HEK293T (cell line): ENCODE measurements at regions not wholly inside any gene's neighbourhood (a gene's known extent, or its start where the extent isn't known, plus 50 kb on each side); places are given as distances from the start of the nearest gene placed in this dataset.

Source experiments
- BHLHE40 ChIP-seq: fragments of 450-650 bp; IDR thresholded peaks from 2 replicates; pipeline ENCODE4 v1.6.1; 2016; ENCODE audit warnings: mild to moderate bottlenecking, moderate library complexity, borderline replicate concordance
- CTBP1 ChIP-seq: fragments of 450-650 bp; IDR thresholded peaks from 2 replicates; pipeline ENCODE4 v1.6.1; 2016; ENCODE audit warnings: borderline replicate concordance
- FOXA1 ChIP-seq: fragments of 450-650 bp; IDR thresholded peaks from 2 replicates; pipeline ENCODE4 v1.6.1; 2016; ENCODE audit warnings: mild to moderate bottlenecking
- FOXK2 ChIP-seq: fragments of 450-650 bp; IDR thresholded peaks from 2 replicates; pipeline ENCODE4 v1.6.1; 2016; ENCODE audit warnings: mild to moderate bottlenecking
- FOXM1 ChIP-seq: fragments of 450-650 bp; IDR thresholded peaks from 2 replicates; pipeline ENCODE4 v1.6.1; 2017; ENCODE audit warnings: mild to moderate bottlenecking, borderline replicate concordance
- HDGF ChIP-seq: fragments of 450-650 bp; IDR thresholded peaks from 2 replicates; pipeline ENCODE4 v1.6.1; 2017; ENCODE audit warnings: antibody characterized with exemption, borderline replicate concordance
- L3MBTL2 ChIP-seq: fragments of 450-650 bp; conservative IDR thresholded peaks from 2 replicates; pipeline ENCODE4 v1.6.1; 2016; ENCODE audit warnings: mild to moderate bottlenecking
- LEF1 ChIP-seq: fragments of 450-650 bp; IDR thresholded peaks from 2 replicates; pipeline ENCODE4 v1.6.1; 2017; ENCODE audit warnings: mild to moderate bottlenecking, borderline replicate concordance
- NFRKB ChIP-seq: fragments of 450-650 bp; IDR thresholded peaks from 2 replicates; pipeline ENCODE4 v1.6.1; 2016; ENCODE audit warnings: mild to moderate bottlenecking, moderate library complexity
- SP1 ChIP-seq: fragments of 450-650 bp; IDR thresholded peaks from 2 replicates; pipeline ENCODE4 v1.6.1; 2017
- SUZ12 ChIP-seq: fragments of 450-650 bp; IDR thresholded peaks from 2 replicates; pipeline ENCODE4 v1.6.1; 2016; ENCODE audit warnings: mild to moderate bottlenecking
- TARDBP ChIP-seq: fragments of 450-650 bp; IDR thresholded peaks from 2 replicates; pipeline ENCODE4 v1.6.1; 2016
- ZNF384 ChIP-seq: fragments of 450-650 bp; IDR thresholded peaks from 2 replicates; pipeline ENCODE4 v1.6.1; 2016

GRCh38 chr1:9424261-9424660 lies 115.0 kb upstream of the SLC25A33 start:
- TF ChIP-seq SP1, result no peak
- no peak for TF ChIP-seq FOXK2
- no peak for TF ChIP-seq BHLHE40
- TF ChIP-seq CTBP1, result no peak
- no peak for TF ChIP-seq ZNF384
- TF ChIP-seq FOXM1, result no peak
- no peak for TF ChIP-seq SUZ12
- no peak for TF ChIP-seq FOXA1
- no peak for TF ChIP-seq L3MBTL2
- no peak for TF ChIP-seq NFRKB
- TF ChIP-seq LEF1, result no peak
- TF ChIP-seq TARDBP, result no peak
- TF ChIP-seq HDGF, result no peak
